ENCODE measurements at regions not wholly inside any gene's neighbourhood (a gene's known extent, or its start where the extent isn't known, plus 50 kb on each side); places are given as distances from the start of the nearest gene placed in this dataset.
"Not testable (repeated sequence)": the region's sequence is repeated elsewhere in the genome, so short reads cannot be mapped to it uniquely, and the experiment has no call there.

DNA sequence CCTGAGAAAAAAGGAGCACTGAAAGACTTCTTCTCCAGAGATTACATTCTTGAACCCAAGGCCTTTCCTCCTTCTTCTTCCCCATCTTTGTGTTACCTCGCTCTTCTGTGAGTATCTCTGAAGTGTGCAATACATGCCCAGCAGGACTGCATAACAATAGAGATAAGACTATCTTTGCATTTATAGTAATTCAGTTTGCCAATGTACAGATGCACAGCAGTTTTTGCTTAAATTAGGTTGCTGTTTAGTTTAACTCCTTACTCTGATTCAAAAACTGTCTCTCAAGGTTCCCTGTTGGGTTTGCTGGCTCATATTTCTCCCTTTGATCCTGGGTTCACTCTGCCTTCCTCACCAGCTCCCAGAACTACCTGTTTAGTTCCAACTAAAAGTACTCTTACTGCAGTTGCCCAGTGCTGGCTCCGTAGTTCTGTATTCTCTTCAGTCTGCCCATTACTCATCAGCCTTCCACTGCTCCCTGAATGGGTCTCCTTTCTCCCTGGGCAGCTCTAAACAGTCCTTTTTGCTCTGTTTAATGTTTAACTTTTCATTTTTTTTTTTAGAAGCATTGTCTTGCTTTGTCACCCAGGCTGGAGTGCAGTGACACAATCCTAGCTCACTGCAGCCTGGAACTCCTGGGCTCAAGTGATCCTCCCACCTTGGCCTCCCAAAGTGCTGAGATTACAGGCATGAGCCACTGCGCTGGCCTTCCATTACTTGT, 180.6 kb upstream of the CAND1 start:
- no peak for DNase-seq

- DNase-seq: no peak
Measured at GRCh38 chr12:67091204-67091603, 178.0 kb upstream of the CAND1 start.

- DNase-seq: no peak
Measured at GRCh38 chr12:67091678-67092077, 177.5 kb upstream of the CAND1 start.

GRCh38 chr12:67092934-67093333, 176.2 kb upstream of the CAND1 start:
- not testable (repeated sequence) for DNase-seq

DNA sequence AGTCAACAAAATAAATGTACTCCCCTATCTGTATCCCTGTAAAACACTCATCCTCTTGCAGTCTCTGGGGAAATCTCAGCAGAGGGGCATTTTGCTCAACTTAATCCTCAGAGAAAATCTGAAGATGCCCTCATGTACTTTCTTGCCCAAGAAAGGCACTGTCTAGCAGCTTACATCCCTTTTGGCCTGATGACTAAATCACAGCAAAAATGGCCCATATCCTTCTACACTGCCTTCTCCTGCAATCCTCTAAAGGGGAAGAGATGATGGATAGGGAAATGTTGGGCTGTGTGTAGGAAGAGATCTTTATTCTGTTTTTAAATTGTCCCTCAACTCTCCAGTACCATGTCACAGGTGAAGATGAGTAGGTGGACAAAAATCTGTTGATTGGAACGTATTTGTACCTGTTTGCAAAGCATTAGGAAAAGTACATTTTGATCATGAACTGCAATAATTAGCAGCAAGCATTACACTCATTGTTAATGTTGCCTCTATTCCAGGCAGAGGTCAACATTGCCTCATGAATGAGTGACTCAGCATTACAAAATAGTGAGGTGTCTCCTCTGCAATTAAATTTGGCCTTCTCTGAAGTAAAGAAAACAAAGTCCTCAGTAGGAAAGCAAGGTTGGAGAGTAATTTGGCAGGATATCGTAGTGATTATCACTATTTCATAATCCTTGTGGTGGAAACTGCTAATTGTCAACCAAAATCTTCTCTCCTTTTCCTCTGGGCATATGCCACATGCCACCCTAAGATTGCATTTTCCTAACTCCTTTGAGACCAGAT, 172.4 kb upstream of the CAND1 start:
- no peak for DNase-seq

- DNase-seq: no peak
Measured at GRCh38 chr12:67099858-67100257, 169.3 kb upstream of the CAND1 start.

DNA sequence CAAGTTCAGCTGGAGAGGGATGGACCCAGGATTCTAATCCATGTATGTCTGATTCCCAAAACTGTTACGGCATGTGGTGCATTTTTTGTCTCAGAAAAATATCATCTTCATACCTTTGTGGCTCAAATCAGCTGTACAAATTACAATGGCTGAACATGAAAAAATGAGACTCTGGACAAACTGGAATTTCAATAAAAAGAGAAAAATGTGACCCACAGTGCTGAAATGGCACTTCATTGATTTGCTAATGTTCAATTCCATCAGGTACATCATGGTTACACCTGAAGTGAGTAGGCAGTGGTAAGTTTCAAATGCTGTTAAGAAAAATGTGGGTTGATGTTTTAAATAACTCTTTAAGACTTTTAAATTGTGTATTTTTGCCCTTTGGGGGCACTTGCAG, 165.6 kb upstream of the CAND1 start:
- DNase-seq: no peak

DNA sequence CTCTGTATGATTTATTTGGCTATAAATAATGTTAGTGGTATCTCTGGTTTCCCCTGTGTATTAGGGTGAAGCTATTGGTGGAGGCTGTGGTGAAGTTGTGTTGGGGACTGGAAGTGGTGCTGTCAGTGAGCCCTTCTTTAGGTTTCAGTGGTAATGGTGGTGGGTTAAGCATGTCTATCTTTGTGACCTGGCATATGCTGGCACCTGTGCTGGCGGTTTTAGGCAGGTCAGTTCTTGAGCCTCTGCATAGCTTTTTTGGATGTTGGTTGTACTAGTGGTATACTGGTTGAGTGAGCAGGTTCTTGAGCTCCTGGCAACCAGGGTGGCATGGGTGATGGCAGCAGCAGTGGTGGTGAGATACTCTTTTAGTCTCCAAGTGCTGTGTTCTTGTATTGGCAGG, 161.9 kb upstream of the CAND1 start:
- DNase-seq: no peak

DNA sequence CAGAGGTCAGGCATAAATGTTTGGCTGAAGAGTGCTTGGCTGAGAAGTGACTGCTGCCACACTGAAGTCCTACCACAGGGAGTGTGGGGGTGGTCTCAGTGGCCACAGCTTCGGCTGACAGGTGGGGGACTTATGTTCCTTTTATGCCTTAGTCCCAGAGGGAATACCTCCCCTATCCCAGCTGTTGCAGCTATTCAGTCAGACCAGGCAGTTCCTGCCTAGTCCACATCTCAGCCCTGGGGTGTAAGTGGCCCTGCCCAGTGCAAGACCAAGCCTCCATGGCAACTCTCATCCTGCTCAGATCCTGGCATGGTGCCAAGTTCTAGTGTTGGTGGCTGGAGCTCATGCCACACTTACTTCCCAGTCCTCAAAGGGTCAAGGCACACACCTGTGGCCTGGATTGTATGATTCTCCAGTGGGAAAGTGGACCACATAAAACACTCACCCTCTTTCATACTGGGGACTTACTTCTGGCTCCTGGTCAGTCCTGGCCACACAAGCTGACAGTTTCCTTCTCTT, 161.3 kb upstream of the CAND1 start:
- no peak for DNase-seq

DNA sequence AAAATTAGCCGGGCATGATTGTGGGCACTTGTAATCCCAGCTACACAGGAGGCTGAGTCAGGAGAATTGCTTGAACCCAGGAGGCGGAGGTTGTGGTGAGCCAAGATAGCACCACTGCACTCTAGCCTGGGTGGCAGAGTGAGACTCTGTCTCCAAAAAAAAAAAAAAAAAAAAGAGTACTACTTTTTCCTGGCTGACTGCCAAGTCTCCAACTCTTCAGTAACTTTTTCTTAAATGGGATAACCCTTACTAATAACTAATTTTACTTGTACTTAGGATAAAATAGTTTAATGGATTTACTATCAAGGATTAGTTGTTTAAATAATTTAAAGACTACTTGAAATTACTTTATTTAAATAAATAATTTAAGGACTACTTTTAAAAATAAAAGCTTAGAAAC, 158.8 kb upstream of the CAND1 start:
- DNase-seq: not testable (repeated sequence)

DNA sequence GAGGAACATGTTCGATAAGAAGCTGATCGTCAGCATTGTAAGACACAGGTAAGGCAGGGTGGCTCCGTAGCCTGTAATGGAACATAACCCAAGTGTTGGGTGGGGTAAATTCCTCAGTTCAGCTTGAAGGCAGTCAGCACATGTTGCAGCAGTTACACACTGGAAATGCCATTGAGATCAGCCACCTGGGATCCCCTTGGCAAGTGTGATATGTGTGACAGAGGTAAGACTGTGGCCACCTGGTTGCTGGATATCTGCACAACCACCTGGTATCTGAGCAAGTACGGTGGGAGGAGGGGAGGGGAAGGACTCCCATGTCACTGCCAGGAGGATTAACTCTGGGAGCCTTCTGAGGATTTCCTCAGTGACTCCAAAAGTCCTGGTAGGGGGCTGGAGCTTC, 158.0 kb upstream of the CAND1 start:
- no peak for DNase-seq

- DNase-seq: no peak
Measured at GRCh38 chr12:67112586-67112985, 156.6 kb upstream of the CAND1 start.

GRCh38 chr12:67116134-67116533, 153.0 kb upstream of the CAND1 start:
- DNase-seq: no peak

DNA sequence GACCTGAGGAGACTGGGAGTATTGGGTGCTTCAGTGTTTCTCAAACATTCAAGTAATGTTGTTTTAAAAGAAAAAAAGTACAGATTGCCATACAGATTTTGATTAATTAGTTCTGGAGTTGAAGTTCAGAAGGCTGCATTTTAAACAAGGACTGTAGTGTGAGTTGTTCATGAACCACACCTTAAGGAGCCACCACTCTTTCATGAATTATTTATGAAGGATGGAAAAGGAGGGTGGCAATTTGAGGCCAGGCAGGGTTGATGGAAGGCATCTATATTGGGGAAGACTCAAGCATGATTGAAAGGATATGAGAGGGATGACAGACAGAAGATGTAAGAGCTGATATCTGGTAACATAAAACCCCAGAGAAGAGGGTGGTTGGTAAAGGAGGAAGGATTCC, 146.6 kb upstream of the CAND1 start:
- DNase-seq: no peak

- DNase-seq: no peak
Measured at GRCh38 chr12:67137256-67137655, 131.9 kb upstream of the CAND1 start.

DNA sequence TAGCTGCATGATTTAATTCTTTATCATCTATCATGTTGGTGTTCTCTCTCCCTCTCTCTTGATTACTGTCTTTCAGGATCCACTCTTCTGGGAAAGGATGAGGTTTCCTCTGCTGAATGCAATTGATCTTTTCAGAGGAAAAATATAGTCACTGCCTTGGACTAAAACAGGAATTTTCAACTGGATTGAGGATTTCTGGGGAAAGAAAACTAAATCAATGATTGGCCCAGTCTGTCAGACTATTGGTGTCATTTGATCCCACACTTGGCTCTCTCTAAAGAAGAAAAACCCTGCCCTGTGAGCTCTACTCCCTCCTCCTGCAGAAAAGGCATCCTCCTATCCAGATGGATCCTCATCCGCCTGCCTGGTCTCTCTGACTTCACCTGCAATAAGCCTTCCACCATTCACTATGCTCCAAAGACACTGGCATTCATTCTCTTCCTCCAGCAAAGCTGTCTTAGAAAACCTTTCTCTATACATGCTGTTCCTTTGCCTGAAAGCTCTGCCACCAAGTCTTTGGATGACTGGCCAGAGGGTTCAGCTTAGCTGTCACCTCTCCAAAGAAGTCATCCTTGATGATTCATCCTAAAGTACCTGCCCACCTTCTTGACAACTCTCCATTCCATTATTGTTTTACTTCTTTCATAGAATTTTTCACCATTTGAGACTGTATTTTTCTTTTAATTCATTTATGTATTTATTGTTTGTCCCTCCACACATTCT, 127.7 kb upstream of the CAND1 start:
- DNase-seq: no peak

- DNase-seq: no peak
Measured at GRCh38 chr12:67145692-67146091, 123.5 kb upstream of the CAND1 start.

DNA sequence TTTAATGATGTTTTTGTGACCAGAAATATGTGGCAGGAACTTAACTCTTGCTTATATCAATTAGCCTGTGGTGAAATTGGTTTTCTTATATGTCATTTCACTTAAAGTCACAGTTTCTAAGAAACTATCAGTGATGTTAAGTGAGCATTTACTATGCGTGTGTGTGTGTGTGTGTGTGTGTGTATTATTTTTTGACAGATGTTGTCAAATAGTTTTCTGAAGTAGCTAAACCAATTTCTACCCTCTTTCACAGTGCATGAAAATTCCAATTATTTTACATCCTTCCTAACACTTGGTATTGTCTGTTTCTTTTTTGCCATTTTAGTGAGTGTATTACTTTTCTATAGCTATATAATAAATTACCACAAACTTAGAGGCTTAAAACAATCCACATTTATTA, 122.1 kb upstream of the CAND1 start:
- no peak for DNase-seq

DNA sequence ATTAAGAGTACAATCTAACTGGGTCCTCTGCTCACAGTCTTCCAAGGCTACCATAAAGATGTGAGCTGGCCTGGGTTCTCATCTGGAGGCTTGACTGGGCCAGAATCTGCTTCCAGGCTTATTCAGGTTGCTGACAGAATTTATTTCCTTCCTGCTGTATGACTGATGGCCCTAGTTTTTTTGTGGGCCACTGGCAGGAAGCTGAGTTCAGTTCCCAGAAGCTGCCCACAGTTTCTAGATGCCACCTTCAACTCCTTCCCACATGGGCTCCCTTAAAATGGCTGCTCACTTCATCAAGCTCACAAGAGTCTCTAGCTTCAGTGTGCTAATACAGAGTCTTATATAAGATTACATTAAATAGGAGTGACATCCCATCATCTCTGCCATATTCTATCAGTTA, 121.7 kb upstream of the CAND1 start:
- DNase-seq: no peak

DNA sequence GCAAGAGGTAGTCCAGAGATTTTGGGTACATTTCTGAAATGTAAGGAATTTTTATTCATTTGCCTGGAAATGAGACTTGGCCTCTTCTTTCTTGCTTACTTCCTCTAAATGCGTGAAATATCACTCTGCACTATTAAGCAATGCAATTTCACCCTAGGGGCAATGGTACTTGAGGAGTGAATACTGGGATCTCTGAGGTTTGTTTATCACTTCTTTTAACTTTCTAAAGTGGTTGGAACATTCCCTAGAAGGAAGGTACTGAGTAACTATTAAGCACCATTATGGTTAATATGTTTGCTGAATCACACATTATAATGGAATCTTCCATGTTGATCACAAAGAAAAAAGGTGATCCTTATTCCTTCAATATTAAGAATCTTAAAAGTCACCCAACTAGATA, 120.9 kb upstream of the CAND1 start:
- no peak for DNase-seq

GRCh38 chr12:67151886-67152285, 117.3 kb upstream of the CAND1 start:
- no peak for DNase-seq

GRCh38 chr12:67152451-67152850, 116.7 kb upstream of the CAND1 start:
- DNase-seq: no peak

DNA sequence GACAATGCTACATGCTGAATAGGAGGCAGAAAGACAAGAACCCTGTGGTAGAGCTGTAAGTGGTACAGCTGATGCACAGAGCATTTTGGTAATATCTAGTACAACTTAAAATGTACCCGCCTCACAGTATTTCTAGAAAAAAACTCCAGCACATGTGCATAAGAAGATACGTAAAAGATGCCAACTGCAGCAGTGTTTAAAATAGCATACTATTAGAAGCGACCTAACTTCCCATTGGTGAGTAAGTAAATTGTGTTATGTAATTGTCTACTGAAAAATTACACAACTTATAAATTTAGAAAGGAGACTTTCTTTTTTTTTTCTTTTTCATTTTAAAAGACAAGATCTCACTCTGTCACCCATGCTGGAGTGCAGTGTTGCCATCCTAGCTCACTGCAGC, 114.3 kb upstream of the CAND1 start:
- DNase-seq: no peak

DNA sequence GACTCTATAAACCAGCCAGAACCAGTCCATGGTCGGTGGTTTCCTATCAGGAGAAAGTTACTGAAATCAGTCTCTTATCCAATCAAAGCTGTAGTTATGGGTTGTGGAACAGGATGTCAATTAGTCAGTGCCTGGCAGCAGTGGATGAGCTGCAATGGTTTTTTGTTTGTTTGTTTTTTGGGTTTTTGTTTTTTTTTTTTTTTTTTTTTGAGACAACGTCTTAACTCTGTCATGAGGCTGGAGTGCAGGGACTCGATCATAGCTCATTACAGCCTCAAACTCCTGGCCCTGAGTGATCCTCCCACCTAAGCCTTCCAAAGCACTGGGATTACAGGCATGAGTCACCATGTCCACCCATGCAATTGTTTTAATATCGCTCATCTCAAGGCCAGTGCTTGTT, 113.3 kb upstream of the CAND1 start:
- peak; percentile 6 for DNase-seq
